ENCODE measurements at regions not wholly inside any gene's neighbourhood (a gene's known extent, or its start where the extent isn't known, plus 50 kb on each side); places are given as distances from the start of the nearest gene placed in this dataset.
"Not testable (repeated sequence)": the region's sequence is repeated elsewhere in the genome, so short reads cannot be mapped to it uniquely, and the experiment has no call there.

DNA sequence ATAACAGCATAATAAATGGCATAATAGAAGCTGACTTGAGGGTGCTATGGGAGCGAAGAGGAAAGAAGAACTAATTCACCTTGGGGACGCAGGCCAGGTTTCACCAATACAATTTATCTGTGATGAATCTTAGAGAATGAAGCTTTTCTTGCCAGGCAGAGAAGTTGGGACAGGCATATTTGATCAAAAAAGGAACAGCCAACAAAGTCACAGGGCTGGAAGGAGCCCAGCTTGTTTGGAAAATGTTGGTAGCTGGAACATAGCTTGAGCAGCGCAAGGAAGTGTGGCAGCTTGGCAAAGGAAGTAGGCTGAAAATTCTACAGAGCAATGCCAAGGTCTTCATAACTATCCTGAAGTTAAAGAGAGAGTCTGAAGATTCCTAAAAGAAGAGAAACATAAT, 181.5 kb upstream of the OR13F1 start:
- no peaks in the 10 kb centered on the region for H4K20me1 ChIP-seq (ENCODE audit: insufficient read depth, low read length)
- H3K4me3 ChIP-seq (ENCODE audit: low read length), result no peak overlapping the region
- no peaks in the 10 kb centered on the region for H3F3A ChIP-seq (ENCODE audit: insufficient read depth, low read length)
- H3K4me2 ChIP-seq (ENCODE audit: low read depth, low read length), result no peak overlapping the region
- no peaks in the 10 kb centered on the region for H3K27me3 ChIP-seq (replicated peaks; ENCODE audit: insufficient read depth, low read length)
- no peaks in the 10 kb centered on the region for H3K4me1 ChIP-seq (ENCODE audit: low read length)
- no peaks in the 10 kb centered on the region for H3K9me3 ChIP-seq (replicated peaks; ENCODE audit: insufficient read depth, low read length)
- no peak overlapping the region for H3K9ac ChIP-seq (ENCODE audit: low read length)
- H3K27ac ChIP-seq (ENCODE audit: low read length), result no peak overlapping the region
- TF ChIP-seq, protein P1, sequence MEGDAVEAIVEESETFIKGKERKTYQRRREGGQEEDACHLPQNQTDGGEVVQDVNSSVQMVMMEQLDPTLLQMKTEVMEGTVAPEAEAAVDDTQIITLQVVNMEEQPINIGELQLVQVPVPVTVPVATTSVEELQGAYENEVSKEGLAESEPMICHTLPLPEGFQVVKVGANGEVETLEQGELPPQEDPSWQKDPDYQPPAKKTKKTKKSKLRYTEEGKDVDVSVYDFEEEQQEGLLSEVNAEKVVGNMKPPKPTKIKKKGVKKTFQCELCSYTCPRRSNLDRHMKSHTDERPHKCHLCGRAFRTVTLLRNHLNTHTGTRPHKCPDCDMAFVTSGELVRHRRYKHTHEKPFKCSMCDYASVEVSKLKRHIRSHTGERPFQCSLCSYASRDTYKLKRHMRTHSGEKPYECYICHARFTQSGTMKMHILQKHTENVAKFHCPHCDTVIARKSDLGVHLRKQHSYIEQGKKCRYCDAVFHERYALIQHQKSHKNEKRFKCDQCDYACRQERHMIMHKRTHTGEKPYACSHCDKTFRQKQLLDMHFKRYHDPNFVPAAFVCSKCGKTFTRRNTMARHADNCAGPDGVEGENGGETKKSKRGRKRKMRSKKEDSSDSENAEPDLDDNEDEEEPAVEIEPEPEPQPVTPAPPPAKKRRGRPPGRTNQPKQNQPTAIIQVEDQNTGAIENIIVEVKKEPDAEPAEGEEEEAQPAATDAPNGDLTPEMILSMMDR (IDR thresholded peaks at IDR 0.05; ENCODE audit: low read length), result no peak
- TF ChIP-seq EZH2phosphoT487 (IDR thresholded peaks at IDR 0.05; ENCODE audit: low read length) (no peak), EZH2 (optimal IDR thresholded peaks at IDR 0.05; ENCODE audit: low read depth, low read length) (no peak)
- H3K9me2 ChIP-seq (replicated peaks; ENCODE audit: insufficient read depth, low read length), result no peaks in the 10 kb centered on the region
- H3K79me2 ChIP-seq (ENCODE audit: low read length), result no peaks in the 10 kb centered on the region
- H2AFZ ChIP-seq (ENCODE audit: low read length), result no peak overlapping the region
- no peaks in the 10 kb centered on the region for H3K36me3 ChIP-seq (replicated peaks; ENCODE audit: insufficient read depth, low read length)
- DNase-seq, result no peak

DNA sequence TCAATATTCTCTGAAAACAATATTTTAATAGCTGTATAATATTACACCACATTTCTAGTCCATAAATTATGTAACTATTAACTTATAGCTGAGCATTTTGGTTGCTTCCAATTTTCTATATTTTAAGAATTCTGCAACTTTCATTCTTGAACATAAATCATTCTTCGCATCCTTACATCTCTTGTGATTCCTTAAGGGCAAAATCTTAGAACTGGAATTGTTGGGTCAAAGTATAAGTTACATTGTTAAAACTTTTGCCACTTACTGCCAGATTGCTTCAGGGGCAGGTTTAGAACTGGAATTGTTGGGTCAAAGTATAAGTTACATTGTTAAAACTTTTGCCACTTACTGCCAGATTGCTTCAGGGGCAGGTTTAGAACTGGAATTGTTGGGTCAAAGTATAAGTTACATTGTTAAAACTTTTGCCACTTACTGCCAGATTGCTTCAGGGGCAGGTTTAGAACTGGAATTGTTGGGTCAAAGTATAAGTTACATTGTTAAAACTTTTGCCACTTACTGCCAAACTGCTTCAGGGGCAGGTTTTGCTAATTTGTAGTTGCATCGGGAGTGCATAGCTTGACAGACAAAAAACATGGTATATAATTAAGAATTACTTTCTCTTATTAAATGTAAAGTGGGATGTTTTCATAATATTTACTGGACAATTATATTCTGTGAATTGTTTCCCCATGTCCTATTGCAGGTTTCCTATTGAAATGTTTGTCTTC, 179.9 kb upstream of the OR13F1 start:
- not testable (repeated sequence) for H3K79me2 ChIP-seq (ENCODE audit: low read length); H2AFZ ChIP-seq (ENCODE audit: low read length); H3K9ac ChIP-seq (ENCODE audit: low read length); H3K4me1 ChIP-seq (ENCODE audit: low read length); H3F3A ChIP-seq (ENCODE audit: insufficient read depth, low read length); H3K27ac ChIP-seq (ENCODE audit: low read length); H3K36me3 ChIP-seq (replicated peaks; ENCODE audit: insufficient read depth, low read length); H3K4me2 ChIP-seq (ENCODE audit: low read depth, low read length); H3K9me3 ChIP-seq (replicated peaks; ENCODE audit: insufficient read depth, low read length); H3K27me3 ChIP-seq (replicated peaks; ENCODE audit: insufficient read depth, low read length); DNase-seq; H3K9me2 ChIP-seq (replicated peaks; ENCODE audit: insufficient read depth, low read length); H3K4me3 ChIP-seq (ENCODE audit: low read length); H4K20me1 ChIP-seq (ENCODE audit: insufficient read depth, low read length)

DNA sequence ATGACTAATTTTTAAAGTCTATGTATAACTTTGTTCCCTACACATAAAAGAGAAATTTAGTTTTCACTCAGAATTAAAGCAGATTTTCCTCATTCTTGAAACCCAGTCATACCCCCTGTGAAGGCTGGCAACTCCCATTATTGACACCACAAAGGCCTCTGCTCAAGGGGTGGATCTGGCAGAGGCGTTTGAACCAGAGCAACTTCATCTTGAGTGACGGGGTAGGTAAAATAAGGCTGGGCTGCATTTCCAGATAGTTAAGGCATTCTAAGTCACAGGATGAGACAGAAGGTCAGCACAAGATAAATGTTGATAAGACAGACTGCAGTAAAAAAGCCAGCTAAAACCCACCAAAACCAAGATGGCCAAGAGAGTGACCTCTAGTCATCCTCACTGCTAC, 177.2 kb upstream of the OR13F1 start:
- H2AFZ ChIP-seq (ENCODE audit: low read length), result no peak overlapping the region
- no peak overlapping the region for H3K9ac ChIP-seq (ENCODE audit: low read length)
- H3K9me2 ChIP-seq (replicated peaks; ENCODE audit: insufficient read depth, low read length), result no peaks in the 10 kb centered on the region
- no peaks in the 10 kb centered on the region for H3K27me3 ChIP-seq (replicated peaks; ENCODE audit: insufficient read depth, low read length)
- H3F3A ChIP-seq (ENCODE audit: insufficient read depth, low read length), result no peaks in the 10 kb centered on the region
- H4K20me1 ChIP-seq (ENCODE audit: insufficient read depth, low read length), result no peaks in the 10 kb centered on the region
- H3K36me3 ChIP-seq (replicated peaks; ENCODE audit: insufficient read depth, low read length), result no peaks in the 10 kb centered on the region
- no peaks in the 10 kb centered on the region for H3K9me3 ChIP-seq (replicated peaks; ENCODE audit: insufficient read depth, low read length)
- TF ChIP-seq EZH2phosphoT487 (IDR thresholded peaks at IDR 0.05; ENCODE audit: low read length) (no peak), EZH2 (optimal IDR thresholded peaks at IDR 0.05; ENCODE audit: low read depth, low read length) (no peak)
- TF ChIP-seq, protein P1 (IDR thresholded peaks at IDR 0.05; ENCODE audit: low read length), result no peak
- no peak overlapping the region for H3K4me3 ChIP-seq (ENCODE audit: low read length)
- H3K27ac ChIP-seq (ENCODE audit: low read length), result no peak overlapping the region
- H3K4me1 ChIP-seq (ENCODE audit: low read length), result no peaks in the 10 kb centered on the region
- no peak overlapping the region for H3K4me2 ChIP-seq (ENCODE audit: low read depth, low read length)
- H3K79me2 ChIP-seq (ENCODE audit: low read length), result no peaks in the 10 kb centered on the region
- no peak for DNase-seq

DNA sequence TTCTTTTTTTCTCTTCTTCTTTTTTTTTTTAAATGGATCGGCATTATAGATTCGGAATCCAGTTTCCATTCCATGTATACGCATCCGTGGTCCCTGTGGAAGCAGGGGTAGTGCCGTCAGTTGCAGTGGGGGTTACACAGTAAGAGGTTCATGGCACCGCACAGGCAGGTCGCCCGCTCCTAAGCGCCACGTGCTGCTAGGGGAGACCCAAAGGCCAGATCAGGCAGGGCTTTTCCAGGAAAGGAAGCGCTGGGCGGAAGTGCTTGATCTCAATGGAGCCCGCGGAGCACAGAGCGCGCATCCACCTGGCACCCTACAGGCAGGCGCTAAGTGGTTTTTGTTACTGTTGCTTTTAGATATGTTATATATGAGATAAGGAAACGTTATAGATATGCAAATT, 174.8 kb upstream of the OR13F1 start:
- H4K20me1 ChIP-seq (ENCODE audit: insufficient read depth, low read length), result no peaks in the 10 kb centered on the region
- TF ChIP-seq, protein P1 (IDR thresholded peaks at IDR 0.05; ENCODE audit: low read length), result no peak
- H3K27ac ChIP-seq (ENCODE audit: low read length), result no peak overlapping the region

More for the DNA sequence above, 174.8 kb upstream of the OR13F1 start:
- no peak for DNase-seq
- Histone ChIP-seq H3K79me2 (ENCODE audit: low read length) (no peaks in the 10 kb centered on the region), H3K4me3 (ENCODE audit: low read length) (no peak overlapping the region), H3K27me3 (replicated peaks; ENCODE audit: insufficient read depth, low read length) (no peaks in the 10 kb centered on the region), H3K9me3 (replicated peaks; ENCODE audit: insufficient read depth, low read length) (no peaks in the 10 kb centered on the region), H3K36me3 (replicated peaks; ENCODE audit: insufficient read depth, low read length) (no peaks in the 10 kb centered on the region), H3K4me1 (ENCODE audit: low read length) (no peaks in the 10 kb centered on the region), H3K9me2 (replicated peaks; ENCODE audit: insufficient read depth, low read length) (no peaks in the 10 kb centered on the region), H3F3A (ENCODE audit: insufficient read depth, low read length) (no peaks in the 10 kb centered on the region), H2AFZ (ENCODE audit: low read length) (no peak overlapping the region), H3K4me2 (ENCODE audit: low read depth, low read length) (no peak overlapping the region), H3K9ac (ENCODE audit: low read length) (no peak overlapping the region)
